Thyroid gland (tissue), 4 donors: ENCODE measurements at regions not wholly inside any gene's neighbourhood (a gene's known extent, or its start where the extent isn't known, plus 50 kb on each side); places are given as distances from the start of the nearest gene placed in this dataset.

ENCODE experiments used
- POLR2A ChIP-seq, 2 donors: fragments of 450-650 bp; IDR thresholded peaks; one replicate each; pipeline ENCODE4 v1.6.1; 2017; ENCODE audit warnings: antibody characterized with exemption in 2 of 2, mild to moderate bottlenecking in 2 of 2, moderate library complexity in 1 of 2
- TF ChIP-seq, protein P1 (sequence below), 6 experiments: fragments of 200-600 bp in 3 of 6; fragments of 450-650 bp in 3 of 6; sonication (generic) in 3 of 6; IDR thresholded peaks; one replicate each; pipeline ENCODE4 v1.5.1; 2016 to 2019; ENCODE audit warnings: antibody characterized with exemption in 6 of 6, mild to moderate bottlenecking in 2 of 6, inconsistent platforms in 1 of 6, moderate library complexity in 1 of 6

DNA sequence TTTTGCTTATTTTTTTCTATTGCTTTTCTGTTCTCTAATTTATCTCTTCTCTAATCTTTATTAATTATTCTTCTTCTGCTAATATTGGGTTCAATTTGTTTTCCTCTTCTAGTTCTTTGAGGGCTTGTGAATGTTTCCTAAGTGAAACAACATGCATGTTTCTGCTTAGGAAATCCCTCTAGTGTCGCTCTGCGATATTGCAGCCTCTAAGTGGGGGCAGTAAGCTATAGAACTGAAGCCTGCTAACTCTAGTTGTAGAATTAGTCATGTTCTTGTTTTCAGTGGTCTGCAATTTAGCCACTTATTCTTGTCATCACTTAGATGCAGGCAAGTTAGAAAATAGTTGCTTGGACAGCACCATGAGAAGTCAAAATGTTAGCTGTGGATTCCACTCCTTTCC lies 222.6 kb downstream of the SPIN4 start:
- TF ChIP-seq, protein P1, sequence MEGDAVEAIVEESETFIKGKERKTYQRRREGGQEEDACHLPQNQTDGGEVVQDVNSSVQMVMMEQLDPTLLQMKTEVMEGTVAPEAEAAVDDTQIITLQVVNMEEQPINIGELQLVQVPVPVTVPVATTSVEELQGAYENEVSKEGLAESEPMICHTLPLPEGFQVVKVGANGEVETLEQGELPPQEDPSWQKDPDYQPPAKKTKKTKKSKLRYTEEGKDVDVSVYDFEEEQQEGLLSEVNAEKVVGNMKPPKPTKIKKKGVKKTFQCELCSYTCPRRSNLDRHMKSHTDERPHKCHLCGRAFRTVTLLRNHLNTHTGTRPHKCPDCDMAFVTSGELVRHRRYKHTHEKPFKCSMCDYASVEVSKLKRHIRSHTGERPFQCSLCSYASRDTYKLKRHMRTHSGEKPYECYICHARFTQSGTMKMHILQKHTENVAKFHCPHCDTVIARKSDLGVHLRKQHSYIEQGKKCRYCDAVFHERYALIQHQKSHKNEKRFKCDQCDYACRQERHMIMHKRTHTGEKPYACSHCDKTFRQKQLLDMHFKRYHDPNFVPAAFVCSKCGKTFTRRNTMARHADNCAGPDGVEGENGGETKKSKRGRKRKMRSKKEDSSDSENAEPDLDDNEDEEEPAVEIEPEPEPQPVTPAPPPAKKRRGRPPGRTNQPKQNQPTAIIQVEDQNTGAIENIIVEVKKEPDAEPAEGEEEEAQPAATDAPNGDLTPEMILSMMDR (IDR thresholded peaks at IDR 0.05): peak in 3 of 6 experiments; percentile 4 to 24 (median 14)
- TF ChIP-seq POLR2A (IDR thresholded peaks at IDR 0.05): no peak
